Trophoblast cell (in vitro differentiated cells and primary cell): ENCODE measurements at regions not wholly inside any gene's neighbourhood (a gene's known extent, or its start where the extent isn't known, plus 50 kb on each side); places are given as distances from the start of the nearest gene placed in this dataset.

ENCODE experiments used
- DNase-seq, 2 donors: peaks; one replicate each; pipeline ENCODE4 v3.0.0-alpha.2; 2016
- H2AFZ ChIP-seq: 2 replicates; pipeline ENCODE4 v1.6.1; 2013; ENCODE audit warnings: low read length, moderate library complexity, mild to moderate bottlenecking; ENCODE audit not compliant: insufficient read depth, poor library complexity
- H2AK5ac ChIP-seq: 2 replicates; pipeline ENCODE4 v1.6.1; 2013; ENCODE audit warnings: mild to moderate bottlenecking, low read length
- H2BK120ac ChIP-seq: 2 replicates; pipeline ENCODE4 v1.6.1; 2013; ENCODE audit warnings: low read length, mild to moderate bottlenecking, moderate library complexity; ENCODE audit not compliant: insufficient read depth, poor library complexity
- H2BK12ac ChIP-seq: 2 replicates; pipeline ENCODE4 v1.6.1; 2013; ENCODE audit warnings: mild to moderate bottlenecking, low read length, moderate library complexity
- H2BK5ac ChIP-seq: 2 replicates; pipeline ENCODE4 v1.6.1; 2013; ENCODE audit warnings: low read length, low read depth, moderate library complexity, mild to moderate bottlenecking; ENCODE audit not compliant: poor library complexity
- H3K14ac ChIP-seq: 2 replicates; pipeline ENCODE4 v1.6.1; 2013; ENCODE audit warnings: mild to moderate bottlenecking, low read length
- H3K18ac ChIP-seq: 2 replicates; pipeline ENCODE4 v1.6.1; 2013; ENCODE audit warnings: mild to moderate bottlenecking, low read length
- H3K23ac ChIP-seq: 2 replicates; pipeline ENCODE4 v1.6.1; 2013; ENCODE audit warnings: low read length
- H3K27ac ChIP-seq: 2 replicates; pipeline ENCODE4 v1.5.1; 2013; ENCODE audit warnings: low read depth, mild to moderate bottlenecking, inconsistent platforms, low read length, moderate library complexity
- H3K27me3 ChIP-seq: 2 replicates; pipeline ENCODE4 v1.6.1; 2013; ENCODE audit warnings: inconsistent platforms, mild to moderate bottlenecking, low read length, moderate library complexity; ENCODE audit not compliant: insufficient read depth
- H3K36me3 ChIP-seq, 2 experiments: 1 replicate in 1 of 2; 2 replicates in 1 of 2; pipeline ENCODE4 v1.6.1; 2013; ENCODE audit warnings: low read length in 2 of 2, mild to moderate bottlenecking in 2 of 2, moderate library complexity in 1 of 2; ENCODE audit not compliant: insufficient read depth in 2 of 2, control insufficient read depth in 1 of 2
- H3K4ac ChIP-seq: 2 replicates; pipeline ENCODE4 v1.6.1; 2013; ENCODE audit warnings: low read depth, mild to moderate bottlenecking, low read length, moderate library complexity
- H3K4me1 ChIP-seq, 2 experiments: 1 replicate in 1 of 2; 2 replicates in 1 of 2; pipeline ENCODE4 v1.6.1; 2013; ENCODE audit warnings: low read length in 2 of 2, mild to moderate bottlenecking in 2 of 2, moderate library complexity in 1 of 2; ENCODE audit not compliant: insufficient read depth in 2 of 2, control insufficient read depth in 1 of 2
- H3K4me2 ChIP-seq: 2 replicates; pipeline ENCODE4 v1.6.1; 2013; ENCODE audit warnings: inconsistent platforms, mild to moderate bottlenecking, low read length, moderate library complexity
- H3K4me3 ChIP-seq: 2 replicates; pipeline ENCODE4 v1.5.1; 2013; ENCODE audit warnings: mild to moderate bottlenecking, low read depth, low read length, inconsistent platforms
- H3K79me1 ChIP-seq: one replicate; pipeline ENCODE4 v1.6.1; 2013; ENCODE audit warnings: low read length
- H3K79me2 ChIP-seq: 2 replicates; pipeline ENCODE4 v1.6.1; 2013; ENCODE audit warnings: low read length, mild to moderate bottlenecking; ENCODE audit not compliant: control insufficient read depth, insufficient read depth, poor library complexity
- H3K9ac ChIP-seq: 2 replicates; pipeline ENCODE4 v1.6.1; 2013; ENCODE audit warnings: mild to moderate bottlenecking, low read length
- H3K9me3 ChIP-seq: 2 replicates; pipeline ENCODE4 v1.6.1; 2013; ENCODE audit warnings: low read depth, mild to moderate bottlenecking, control low read depth, inconsistent platforms, low read length; ENCODE audit not compliant: insufficient read depth
- H4K12ac ChIP-seq: 2 replicates; pipeline ENCODE4 v1.6.1; 2013; ENCODE audit warnings: low read depth, mild to moderate bottlenecking, low read length, moderate library complexity
- H4K8ac ChIP-seq: 2 replicates; pipeline ENCODE4 v1.6.1; 2013; ENCODE audit warnings: low read depth, mild to moderate bottlenecking, low read length, moderate library complexity
- H4K91ac ChIP-seq: one replicate; pipeline ENCODE4 v1.6.1; 2013; ENCODE audit warnings: low read depth, mild to moderate bottlenecking, low read length, moderate library complexity
- WGBS: extraction: QIAGEN DNeasy Blood & Tissue Kit; methylation state at CpG from one replicate; pipeline ENCODE4 v1.1.7; 2013; ENCODE audit warnings: missing lambda C conversion rate; ENCODE audit not compliant: insufficient read length, insufficient coverage; ENCODE audit errors: extremely low coverage; 5-methylcytosine and 5-hydroxymethylcytosine counted together

- Histone ChIP-seq H2BK5ac (no peak overlapping the region), H3K27me3 (no peaks in the 10 kb centered on the region), H3K79me2 (no peaks in the 10 kb centered on the region), H3K9ac (no peak overlapping the region), H2AK5ac (no peak overlapping the region), H3K23ac (no peak overlapping the region), H3K18ac (no peak overlapping the region), H2BK120ac (no peak overlapping the region), H3K4me1 (peaks cover under 1% of the 10 kb centered on the region in 2 experiments), H2BK12ac (no peak overlapping the region), H3K36me3 (no peaks in the 10 kb centered on the region), H4K8ac (no peak overlapping the region), H3K79me1 (no peaks in the 10 kb centered on the region), H3K27ac (no peak overlapping the region), H3K14ac (no peak overlapping the region), H3K4me2 (no peak overlapping the region), H4K12ac (no peak overlapping the region), H4K91ac (no peak overlapping the region), H3K9me3 (no peaks in the 10 kb centered on the region), H2AFZ (no peak overlapping the region), H3K4ac (no peak overlapping the region), H3K4me3 (no peak overlapping the region)
- no CpG with 5 or more reads among the region's 20 CpGs for WGBS
- no peak for DNase-seq
Measured at GRCh38 chr16:86959091-86959651, 358.0 kb downstream of the C16orf95 start.

- Histone ChIP-seq H3K79me2 (no peaks in the 10 kb centered on the region), H3K27ac (no peak overlapping the region), H3K14ac (no peak overlapping the region), H3K23ac (no peak overlapping the region), H4K8ac (no peak overlapping the region), H2BK12ac (no peak overlapping the region), H3K79me1 (no peaks in the 10 kb centered on the region), H2AFZ (no peak overlapping the region), H3K9ac (no peak overlapping the region), H3K4me3 (no peak overlapping the region), H4K91ac (no peak overlapping the region), H3K4me2 (no peak overlapping the region), H3K4ac (no peak overlapping the region), H2BK120ac (no peak overlapping the region), H3K18ac (no peak overlapping the region), H3K27me3 (no peaks in the 10 kb centered on the region), H2AK5ac (no peak overlapping the region), H3K4me1 (no peaks in the 10 kb centered on the region), H4K12ac (no peak overlapping the region), H2BK5ac (no peak overlapping the region), H3K36me3 (no peaks in the 10 kb centered on the region), H3K9me3 (no peaks in the 10 kb centered on the region)
- no CpG with 5 or more reads among the region's 3 CpGs for WGBS
- no peak for DNase-seq
Measured at GRCh38 chr16:86959729-86960128, 357.5 kb downstream of the C16orf95 start.

GRCh38 chr16:86960266-86960665, 356.9 kb downstream of the C16orf95 start:
- no CpG with 5 or more reads among the region's 10 CpGs for WGBS
- no peak overlapping the region for H3K9ac ChIP-seq
- H2BK120ac ChIP-seq = no peak overlapping the region
- H2AFZ ChIP-seq = no peak overlapping the region
- no peak overlapping the region for H3K27ac ChIP-seq
- H3K4me2 ChIP-seq = no peak overlapping the region
- no peaks in the 10 kb centered on the region for H3K4me1 ChIP-seq
- H2BK5ac ChIP-seq = no peak overlapping the region
- H3K79me2 ChIP-seq = no peaks in the 10 kb centered on the region
- H3K18ac ChIP-seq = no peak overlapping the region
- H3K79me1 ChIP-seq = no peaks in the 10 kb centered on the region
- no peak overlapping the region for H3K23ac ChIP-seq
- H2BK12ac ChIP-seq = no peak overlapping the region
- no peak overlapping the region for H3K4me3 ChIP-seq
- H3K4ac ChIP-seq = no peak overlapping the region
- H4K12ac ChIP-seq = no peak overlapping the region
- no peaks in the 10 kb centered on the region for H3K36me3 ChIP-seq
- H3K14ac ChIP-seq = no peak overlapping the region
- no peaks in the 10 kb centered on the region for H3K27me3 ChIP-seq
- no peak overlapping the region for H2AK5ac ChIP-seq
- DNase-seq = no peak
- H4K8ac ChIP-seq = no peak overlapping the region
- H3K9me3 ChIP-seq = no peaks in the 10 kb centered on the region
- no peak overlapping the region for H4K91ac ChIP-seq

DNA sequence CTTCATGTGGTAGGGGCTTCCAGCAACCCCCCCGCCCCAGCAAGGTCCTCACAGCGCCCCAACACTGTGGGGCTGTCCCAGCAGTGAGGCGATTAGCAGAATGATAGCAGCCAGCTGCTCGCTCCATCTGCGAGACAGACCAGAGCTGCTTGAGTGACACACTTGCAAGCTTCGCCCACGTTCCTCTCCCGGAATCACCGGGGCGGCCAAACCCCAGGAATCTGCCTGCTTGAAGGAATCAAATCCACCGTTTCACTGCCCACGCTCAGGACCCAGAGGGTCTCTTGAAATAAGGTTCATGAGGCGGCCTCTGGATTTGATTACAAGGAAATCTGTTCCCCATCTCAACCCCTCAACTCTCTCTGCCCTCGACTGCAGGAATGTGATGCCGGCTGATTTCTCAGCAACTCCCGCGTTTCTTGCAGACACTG, 356.0 kb downstream of the C16orf95 start:
- no CpG with 5 or more reads among the region's 17 CpGs for WGBS
- Histone ChIP-seq H4K12ac (no peak overlapping the region), H3K36me3 (no peaks in the 10 kb centered on the region), H3K23ac (no peak overlapping the region), H3K9ac (no peak overlapping the region), H3K9me3 (no peaks in the 10 kb centered on the region), H2AK5ac (no peak overlapping the region), H4K91ac (no peak overlapping the region), H3K27ac (no peak overlapping the region), H3K14ac (no peak overlapping the region), H2BK120ac (no peak overlapping the region), H4K8ac (no peak overlapping the region), H3K4me3 (no peak overlapping the region), H2BK5ac (no peak overlapping the region), H3K18ac (no peak overlapping the region), H3K4me2 (no peak overlapping the region), H3K27me3 (no peaks in the 10 kb centered on the region), H2AFZ (no peak overlapping the region), H2BK12ac (no peak overlapping the region), H3K4me1 (no peaks in the 10 kb centered on the region), H3K4ac (no peak overlapping the region), H3K79me1 (no peaks in the 10 kb centered on the region), H3K79me2 (no peaks in the 10 kb centered on the region)
- DNase-seq = no peak
